CD4-positive, alpha-beta T cell treated with Interleukin-4 for 4 hours (primary cell): ENCODE measurements at regions not wholly inside any gene's neighbourhood (a gene's known extent, or its start where the extent isn't known, plus 50 kb on each side); places are given as distances from the start of the nearest gene placed in this dataset.
"Not testable (repeated sequence)": the region's sequence is repeated elsewhere in the genome, so short reads cannot be mapped to it uniquely, and the experiment has no call there.

Experiments used
- DNase-seq: peaks from one replicate; pipeline ENCODE4 v3.0.0-alpha.2; 2020

DNA sequence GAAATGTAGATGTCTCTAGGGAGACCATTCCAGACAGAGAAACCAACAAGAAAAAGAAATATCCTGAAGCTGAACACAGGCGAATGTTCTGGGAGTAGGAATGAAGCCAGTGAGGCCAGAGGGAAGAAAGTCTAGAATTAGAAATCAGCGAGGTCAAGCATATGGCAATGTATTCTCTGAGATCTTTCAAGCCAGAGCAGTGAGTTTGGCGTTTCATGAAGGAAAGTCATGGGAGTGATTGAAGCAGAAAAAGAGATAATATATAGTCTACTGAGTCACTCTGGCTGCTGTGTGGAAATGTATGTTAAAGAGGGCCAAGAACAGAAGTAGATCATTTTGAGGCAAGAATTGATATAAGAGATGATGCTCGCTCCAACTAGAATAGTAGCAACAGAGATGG lies 576.0 kb downstream of the PCDH17 start:
- no peak for DNase-seq

DNA sequence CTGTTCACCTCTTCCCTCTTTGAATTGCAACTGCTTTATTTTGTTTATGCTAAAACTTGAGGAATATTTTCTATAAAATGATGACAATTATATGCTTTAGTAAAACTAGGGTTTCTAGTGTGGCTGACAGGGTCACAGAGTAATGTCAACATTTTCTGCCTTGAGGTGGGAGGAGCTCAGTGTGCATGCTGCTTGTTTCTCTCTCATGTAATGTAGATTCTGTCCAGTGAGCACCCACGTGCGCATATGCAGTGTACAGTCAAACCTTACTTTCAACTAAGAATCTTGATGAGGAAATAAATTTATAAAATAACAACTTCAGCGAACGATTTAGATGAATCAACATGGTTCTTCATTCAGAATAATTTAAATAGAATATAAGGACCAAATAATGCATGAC lies 603.9 kb downstream of the PCDH17 start:
- DNase-seq = no peak

DNA sequence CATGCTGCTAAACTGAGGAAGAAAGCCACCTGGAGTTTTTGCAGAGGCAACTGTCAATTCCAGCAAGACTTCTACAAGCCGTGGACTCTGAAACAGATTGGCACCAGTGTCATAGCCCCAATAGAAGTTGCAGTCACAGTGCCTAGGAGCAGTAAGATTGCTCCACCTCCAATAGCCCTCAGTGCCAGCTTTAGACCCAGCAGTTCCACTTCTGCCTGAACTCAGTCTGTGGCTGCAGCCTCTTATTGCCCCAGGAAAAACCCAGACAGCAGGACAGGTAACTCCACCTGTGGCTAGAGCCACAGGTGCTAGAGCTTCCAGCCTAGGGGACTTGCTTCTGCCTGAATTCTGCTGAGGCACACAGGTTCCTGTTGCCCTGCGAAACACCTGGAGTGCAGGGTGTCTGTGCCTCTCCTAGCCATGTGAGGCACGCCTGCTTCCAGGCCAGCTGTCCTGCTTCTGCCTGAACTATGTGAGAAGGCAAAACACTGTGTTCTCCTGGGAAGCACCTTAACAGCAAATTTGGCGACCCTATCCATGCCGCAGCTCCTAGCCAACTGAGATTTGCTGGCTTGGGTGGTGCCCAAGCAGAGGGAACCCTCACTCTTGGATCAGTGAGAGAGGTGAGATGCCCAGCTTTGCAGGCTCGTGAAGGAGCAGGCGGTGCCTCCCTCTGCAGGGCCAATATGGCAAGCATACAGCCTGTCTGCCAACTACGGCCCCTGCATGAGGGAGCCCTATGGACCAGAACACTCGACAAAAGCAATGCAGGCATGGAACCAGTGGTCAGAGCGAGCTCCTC lies 607.6 kb downstream of the PCDH17 start:
- no peak for DNase-seq

DNA sequence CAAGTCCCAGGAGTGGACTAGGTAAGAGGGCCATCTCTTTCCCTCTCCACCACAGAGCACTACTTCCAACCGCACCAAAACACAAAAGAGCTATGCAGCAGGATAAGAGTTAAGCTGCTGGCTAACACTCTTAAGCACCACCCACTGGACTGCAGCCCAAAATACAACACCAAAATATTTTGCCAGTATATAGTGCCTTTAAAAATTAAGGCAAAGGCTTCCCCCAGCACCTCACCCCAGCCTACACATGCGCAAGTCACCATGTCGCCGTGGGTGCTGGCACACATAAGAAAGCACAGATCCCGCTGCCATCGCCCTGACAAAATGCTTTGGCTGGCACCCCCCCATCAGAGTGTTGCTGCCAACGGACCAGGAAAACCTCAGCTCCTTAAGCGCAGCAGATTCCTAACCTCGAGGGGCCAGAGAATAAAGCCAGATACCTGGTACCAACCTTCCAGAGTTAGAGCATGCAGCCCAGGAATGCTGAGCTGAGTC lies 608.3 kb downstream of the PCDH17 start:
- DNase-seq = no peak

DNA sequence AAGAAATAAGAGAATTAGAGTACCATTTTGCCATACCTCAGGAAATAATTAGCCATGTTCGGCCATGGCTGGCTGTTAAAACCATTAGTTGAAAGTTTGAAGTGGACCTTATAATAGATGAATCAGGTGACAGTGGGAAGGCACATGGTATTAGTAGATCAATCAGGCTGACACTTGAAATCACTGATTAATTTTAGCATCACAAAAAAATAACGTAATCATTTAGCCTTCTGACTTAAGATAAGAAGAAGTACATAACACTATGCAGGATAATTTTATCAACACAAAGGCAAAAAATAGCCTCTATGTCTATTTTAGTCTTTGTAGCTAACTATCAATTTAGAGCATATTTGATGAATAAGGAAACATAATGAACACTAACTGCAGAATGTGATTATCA lies 615.5 kb downstream of the PCDH17 start:
- no peak for DNase-seq

DNA sequence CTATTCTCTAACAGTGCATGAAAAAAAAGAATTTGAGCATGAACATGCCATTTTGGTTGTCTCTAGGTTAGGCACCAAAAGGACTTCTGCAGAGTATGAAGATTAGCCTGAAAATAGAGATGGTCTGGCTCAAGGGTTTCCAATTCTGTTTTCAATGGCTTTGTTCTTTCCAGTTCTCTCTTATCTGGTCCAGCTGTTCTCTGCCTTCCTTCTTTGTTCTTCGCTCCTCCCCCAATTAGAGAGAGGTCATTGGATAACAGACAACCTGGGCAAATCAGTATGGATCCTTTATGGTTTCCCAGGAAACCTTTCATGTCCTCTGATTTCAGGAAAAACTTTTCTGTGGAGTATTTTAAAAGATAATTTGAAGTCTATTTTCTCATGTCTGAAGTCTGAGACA lies 623.4 kb downstream of the PCDH17 start:
- DNase-seq = no peak

DNA sequence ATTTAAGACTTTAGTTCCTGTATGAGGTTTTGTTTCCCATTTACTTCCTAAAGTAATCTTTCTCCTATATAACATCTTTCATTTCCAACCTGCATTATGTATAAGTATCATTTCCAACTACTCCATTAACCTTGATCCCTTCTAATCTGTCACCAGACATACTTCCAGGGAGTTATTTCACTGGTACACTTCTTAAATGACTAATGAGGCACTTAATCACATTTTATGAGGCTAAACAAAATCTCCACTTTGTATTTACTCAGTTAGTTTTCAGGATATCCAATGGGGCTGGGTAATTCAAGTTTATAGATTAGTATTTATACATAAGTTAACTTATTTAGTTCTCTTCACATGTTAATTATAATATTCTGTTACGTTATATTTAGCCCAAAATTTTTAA lies 634.7 kb downstream of the PCDH17 start:
- DNase-seq = no peak

DNA sequence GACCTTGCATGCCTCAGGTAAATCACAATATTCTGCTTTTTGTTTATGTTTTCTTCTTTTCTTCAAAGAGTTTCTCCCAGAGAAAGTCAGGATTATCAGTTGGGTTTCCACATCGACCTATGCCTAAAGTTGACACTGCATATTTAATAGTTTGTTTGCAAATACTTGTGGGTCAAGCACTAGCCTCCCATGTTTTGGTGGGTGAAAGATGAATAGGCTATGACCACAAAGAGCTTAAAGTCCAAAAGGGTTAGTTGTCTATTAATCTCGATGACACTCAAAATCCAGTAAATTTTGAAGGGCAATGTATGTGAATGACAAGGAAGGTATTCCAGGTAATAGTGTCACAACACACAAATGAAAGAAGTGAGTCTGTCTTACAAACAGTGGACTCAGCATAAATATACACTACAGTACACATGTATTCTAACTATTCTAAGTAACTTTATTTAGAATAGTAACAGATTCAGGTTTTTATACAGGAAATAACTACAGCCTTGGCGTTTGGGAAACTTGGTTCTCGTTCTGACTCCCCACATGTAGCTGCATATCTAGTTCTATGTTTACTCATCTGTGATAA lies 667.1 kb downstream of the PCDH17 start:
- no peak for DNase-seq

DNA sequence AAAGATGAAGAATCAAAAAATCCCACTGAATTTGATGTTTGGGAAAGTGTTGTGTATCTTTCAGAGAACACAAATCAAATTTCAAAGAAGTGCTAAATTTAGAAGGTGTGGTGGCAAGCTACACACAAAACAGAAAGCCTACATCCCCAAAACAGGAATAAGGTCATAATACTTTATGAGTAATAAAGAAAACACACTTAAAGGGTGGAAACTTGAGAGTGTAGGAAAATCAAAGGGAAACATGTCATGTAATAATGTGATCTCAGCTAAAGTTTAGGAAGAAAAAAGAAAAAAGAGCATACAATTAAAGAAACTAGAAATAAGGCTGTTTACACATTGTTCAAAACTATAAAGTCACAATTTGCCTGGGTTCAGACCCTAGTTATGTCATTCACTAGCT lies 668.7 kb downstream of the PCDH17 start:
- DNase-seq = no peak

DNA sequence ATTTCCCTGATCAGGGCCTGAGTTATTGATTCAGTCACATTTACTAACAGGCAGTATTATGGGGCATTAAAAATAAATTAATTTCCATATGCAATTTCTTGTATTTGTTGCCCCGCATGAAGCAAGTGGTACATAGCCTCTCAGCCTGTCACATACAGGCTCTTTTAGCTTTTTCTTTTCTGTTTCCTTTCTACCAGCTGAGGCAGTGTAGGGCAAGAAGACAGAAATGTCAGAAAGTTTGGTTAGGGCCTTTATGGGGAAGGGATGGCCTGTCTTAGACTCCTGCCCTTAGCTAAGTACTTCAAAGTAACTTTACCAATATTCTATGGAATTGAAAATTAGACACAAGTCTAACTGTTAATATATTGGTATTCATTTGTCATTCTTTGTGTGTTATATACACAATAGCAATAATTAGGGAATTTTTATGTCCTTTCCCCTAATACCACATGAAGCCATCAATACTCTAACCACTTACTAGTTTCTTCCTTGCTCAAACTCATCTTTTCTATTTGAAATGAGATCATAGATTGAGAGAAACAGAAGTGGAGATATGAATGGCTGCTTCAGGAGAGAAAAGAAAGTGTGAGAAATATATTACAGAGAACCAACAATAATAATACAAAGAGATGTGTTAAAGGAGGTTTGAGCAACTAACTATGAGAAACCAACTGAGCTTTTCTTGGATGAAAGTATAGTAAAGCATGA lies 669.6 kb downstream of the PCDH17 start:
- no peak for DNase-seq

DNA sequence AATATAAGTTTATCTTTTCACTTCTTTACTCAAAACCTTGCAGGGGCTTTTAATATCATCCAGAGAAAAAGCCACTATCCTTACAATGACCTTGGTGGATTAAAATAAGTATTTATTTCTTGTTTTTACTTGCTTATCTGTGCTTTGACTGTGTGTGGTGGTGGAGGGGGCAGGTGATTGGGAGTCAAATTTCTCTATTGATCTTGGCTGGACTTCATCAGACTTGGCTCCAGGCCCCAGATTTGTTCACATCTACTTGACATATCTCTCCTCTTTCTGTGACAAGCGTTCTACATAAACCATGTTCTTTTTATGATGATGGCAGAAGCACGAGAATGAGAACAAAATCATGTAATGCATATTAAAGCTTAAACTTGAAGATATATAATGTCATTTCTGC lies 670.8 kb downstream of the PCDH17 start:
- no peak for DNase-seq

DNA sequence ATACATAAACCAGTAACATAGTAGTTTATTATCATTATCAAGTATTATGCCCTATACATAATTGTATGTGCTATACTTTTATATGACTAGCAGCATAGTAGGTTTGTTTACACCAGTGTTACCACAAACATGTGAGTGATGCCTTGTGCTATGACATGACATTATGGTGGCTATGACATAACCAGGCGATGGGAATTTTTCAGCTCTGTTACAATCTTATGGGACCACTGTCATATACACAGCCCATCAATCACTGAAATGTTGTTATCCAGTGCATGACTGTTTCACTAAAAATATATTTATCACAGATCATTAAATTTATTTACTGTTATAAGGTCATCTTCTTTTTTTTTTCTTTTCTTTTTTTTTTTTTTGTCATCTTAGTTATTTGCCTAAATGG lies 674.5 kb downstream of the PCDH17 start:
- no peak for DNase-seq

DNA sequence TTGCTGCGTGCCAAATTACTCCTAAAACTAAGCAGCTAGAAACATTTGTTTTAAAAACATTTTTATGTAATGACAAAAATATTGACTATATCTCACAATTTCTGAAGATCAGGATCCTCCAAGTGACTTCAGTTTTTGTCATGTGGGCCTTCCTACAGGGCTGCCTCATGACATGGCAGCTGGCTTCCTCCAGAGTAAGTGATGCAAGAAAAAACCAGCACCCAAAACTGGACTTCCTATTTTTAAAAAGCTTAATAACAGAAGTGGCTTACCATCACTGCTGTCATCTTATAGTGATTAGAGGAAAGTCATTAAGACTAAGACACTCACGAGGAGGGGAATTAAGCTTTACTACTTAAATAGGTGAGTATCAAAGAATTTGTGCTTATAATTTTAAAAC lies 681.7 kb downstream of the PCDH17 start:
- no peak for DNase-seq

DNA sequence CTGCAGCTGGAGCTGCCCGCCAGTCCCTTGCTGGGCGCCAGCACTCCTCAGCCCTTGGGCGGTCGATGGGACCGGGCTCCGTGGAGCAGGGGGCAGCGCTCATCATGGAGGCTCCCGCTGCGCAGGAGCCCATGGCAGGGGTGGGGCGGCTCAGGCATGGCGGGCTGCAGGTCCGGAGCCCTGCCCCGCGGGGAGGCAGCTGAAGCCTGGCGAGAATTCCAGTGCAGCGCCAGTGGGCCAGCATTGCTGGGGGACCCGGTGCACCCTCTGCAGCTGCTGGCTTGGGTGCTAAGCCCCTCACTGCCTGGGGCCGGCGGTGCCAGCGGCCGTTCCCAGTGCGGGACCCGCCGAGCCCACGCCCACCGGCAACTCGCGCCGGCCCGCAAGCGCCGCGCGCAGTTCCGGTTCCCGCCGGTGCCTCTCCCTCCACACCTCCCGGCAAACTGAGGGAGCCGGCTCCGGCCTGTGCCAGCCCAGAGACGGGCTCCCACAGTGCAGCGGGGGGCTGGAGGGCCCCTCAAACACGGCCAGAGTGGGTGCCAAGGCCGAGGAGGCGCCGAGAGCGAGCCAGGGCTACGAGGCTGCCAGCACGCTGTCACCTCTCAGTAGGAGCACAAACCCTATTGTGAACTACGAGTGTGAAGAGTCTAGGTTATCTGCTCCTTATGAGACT lies 687.1 kb downstream of the PCDH17 start:
- DNase-seq = no peak

DNA sequence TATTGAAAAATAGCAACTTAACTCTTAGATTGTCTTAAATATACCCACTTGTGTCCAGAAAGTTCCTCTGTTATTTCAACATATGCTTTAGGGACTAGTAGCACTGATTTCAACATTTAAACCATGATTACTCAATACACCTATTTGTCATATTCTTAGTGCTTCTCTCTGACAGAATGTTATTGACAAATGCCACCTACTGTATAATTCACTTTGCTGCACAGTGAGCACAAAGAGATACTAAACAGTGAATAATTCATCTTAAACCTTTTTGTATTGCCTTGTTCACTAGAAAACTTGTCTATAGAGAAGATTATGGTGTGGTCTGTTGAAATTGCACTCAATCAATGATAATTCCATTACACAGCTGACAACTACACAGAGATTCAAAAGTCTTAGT lies 692.6 kb downstream of the PCDH17 start:
- no peak for DNase-seq

DNA sequence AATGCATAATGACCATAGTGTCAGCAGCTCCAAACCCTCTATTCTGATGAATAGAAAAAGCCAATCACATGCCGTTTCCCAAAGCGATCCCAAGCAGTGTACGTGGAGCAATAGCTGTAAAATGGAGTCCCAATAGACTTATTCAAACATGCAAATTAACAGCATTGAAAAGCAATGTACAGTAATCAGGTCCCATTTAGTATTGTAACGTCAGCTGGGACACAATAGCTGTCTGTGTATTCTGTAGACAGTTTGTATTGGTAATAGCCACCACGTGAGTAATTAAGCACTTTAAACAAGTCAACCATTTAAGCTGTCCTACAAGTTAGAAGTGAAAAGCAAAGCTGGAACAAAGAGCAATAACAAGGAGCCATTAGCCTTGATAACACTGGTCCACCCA lies 698.2 kb downstream of the PCDH17 start:
- no peak for DNase-seq

DNA sequence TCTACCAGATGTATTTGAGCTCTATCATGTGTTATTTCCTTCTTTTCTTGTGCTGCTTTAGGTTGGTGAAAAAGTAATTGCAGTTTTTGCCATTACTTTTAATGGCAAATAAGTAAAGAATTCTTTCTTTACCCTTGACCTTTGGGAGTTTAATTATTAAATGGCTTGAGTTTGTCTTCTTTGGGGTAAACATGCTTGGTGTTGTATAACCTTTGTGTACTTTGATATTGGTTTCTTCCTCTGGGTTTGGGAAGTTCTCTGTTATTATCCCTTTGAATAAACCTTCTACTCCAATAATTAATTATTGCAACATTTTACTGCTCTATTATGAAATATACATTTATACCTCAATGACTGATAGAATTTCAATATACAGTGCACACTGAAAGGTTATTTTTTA lies 709.4 kb downstream of the PCDH17 start:
- DNase-seq = no peak

DNA sequence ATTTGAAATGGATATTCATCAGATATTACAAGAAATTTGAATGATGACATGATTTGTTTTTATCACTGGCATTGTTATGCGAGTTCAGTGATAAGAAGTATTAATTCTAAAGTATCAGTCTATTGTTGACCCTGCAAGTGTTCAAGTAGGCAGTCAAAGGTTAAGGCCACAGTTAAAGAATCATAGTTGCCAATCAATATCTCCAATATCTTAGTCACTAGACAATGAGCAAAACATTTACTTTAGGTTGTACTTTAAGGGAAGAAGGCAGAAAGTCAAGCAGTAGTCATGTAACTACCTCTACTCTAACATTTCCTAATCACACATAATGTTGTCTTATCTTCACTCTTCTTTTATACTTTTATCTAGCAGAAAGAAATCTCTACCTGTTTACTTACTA lies 709.8 kb downstream of the PCDH17 start:
- no peak for DNase-seq

DNA sequence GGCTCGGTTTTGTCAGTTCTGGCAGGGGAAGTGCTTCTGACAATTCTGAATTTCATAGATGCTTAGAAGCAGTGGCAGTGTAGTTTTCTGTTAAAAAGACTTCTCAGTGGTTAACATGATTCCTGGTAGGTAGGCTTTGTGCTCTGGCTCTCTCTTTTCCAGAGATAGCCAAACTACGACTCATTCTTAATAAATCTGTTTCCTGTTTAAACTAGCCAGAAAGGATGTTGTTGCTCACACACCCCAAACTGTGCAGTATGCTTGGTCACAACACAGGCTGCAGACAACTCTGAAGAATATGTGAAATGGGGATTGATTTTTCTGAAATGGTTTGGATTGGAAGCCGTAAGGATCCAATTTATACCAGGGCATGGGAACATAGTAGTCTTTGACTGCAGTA lies 711.5 kb downstream of the PCDH17 start:
- no peak for DNase-seq

DNA sequence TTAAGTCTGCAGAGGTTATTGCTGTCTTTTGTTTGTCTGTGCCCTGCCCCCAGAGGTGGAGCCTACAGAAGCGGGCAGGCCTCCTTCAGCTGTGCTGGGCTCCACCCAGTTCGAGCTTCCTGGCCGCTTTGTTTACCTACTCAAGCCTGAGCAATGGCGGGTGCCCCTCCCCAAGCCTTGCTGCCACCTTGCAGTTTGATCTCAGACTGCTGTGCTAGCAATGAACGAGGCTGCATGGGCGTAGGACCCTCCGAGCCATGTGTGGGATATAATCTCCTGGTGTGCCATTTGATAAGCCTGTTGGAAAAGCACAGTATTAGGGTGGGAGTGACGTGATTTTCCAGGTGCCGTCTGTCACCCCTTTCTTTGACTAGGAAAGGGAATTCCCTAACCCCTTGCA lies 720.6 kb downstream of the PCDH17 start:
- not testable (repeated sequence) for DNase-seq

DNA sequence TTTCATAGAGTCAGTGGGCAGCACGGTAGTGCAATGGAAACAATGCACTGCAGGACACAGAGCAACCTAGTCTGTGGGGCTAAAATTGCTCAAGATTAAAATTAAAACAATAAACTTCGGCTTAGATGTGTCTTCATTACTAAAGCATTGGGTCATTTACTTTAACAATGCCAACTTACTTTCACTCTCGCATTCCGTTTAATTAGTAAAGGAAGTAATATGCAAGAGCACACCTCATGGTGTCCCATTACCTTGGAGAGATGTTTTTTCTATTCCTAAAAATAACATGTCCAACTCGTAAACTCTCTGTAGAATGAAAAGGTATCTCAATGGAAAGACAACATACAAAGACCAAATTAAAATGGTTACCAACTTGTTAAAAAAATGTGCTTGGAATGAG lies 738.4 kb downstream of the PCDH17 start:
- no peak for DNase-seq

DNA sequence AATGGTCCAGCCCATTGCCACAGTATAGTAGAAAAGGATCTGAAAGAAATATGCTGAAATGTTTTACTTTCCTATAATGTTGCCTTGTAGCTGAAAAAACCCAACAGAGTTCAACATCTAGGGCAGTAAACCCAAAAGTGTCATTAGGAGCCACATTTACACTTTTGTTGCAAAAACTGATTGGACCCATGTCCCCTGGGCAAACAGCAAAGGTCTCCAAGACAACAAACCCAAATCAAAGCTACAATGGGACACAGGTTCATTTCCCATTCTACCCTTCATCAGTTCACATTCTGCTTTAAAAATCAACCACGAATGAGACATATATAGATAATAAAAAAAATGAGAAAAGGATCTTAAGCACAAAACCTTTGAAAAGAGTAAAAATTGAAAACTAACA lies 744.8 kb downstream of the PCDH17 start:
- DNase-seq = no peak

DNA sequence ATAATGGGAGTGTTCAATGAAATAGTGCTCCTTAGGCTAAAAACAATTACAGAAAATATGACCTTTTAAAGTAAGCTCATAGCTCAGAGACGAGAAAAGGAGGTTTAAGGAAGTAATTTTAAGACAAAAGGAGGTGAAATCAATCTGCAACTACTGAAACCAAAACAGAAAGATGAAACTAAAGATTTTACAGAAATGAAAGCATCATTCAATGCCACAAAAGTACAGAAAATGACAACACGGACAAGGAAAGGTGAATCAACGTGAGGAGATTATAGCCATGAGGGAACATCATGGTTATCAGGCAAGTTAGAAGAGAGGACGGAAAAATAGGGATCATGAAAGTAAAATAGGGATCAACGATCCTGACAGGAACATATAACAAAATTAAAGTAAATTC lies 745.2 kb downstream of the PCDH17 start:
- DNase-seq = no peak

DNA sequence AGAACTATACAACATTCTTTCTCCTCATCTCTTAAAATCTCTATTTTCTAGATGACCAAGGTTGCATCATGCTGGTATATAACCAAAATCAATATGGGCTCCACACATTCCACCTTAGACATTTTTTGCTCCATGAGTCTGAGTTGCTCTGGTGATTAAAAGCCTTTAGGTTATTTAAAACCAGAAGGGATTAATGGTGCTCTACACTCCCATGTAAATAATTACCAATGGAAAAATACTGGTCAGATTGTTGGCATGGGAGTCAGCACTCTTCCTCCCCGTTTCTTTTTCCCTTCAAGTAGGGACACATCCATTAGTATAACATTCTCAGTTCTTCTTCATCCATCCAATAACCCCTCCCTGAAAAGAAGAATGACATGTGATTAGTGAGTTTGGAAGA lies 747.7 kb downstream of the PCDH17 start:
- no peak for DNase-seq
